ENCODE measurements at regions not wholly inside any gene's neighbourhood (a gene's known extent, or its start where the extent isn't known, plus 50 kb on each side); places are given as distances from the start of the nearest gene placed in this dataset.

GRCh38 chr10:77710081-77710551, 72.5 kb upstream of the KCNMA1 start:
- DNase-seq, result no peak

GRCh38 chr10:77707570-77707969, 70.0 kb upstream of the KCNMA1 start:
- DNase-seq, result no peak

- no peak for DNase-seq
Measured at GRCh38 chr10:77702166-77702565, 64.6 kb upstream of the KCNMA1 start.

- DNase-seq, result no peak
Measured at GRCh38 chr10:77700086-77700485, 62.5 kb upstream of the KCNMA1 start.

GRCh38 chr10:77699080-77699645, 61.6 kb upstream of the KCNMA1 start:
- no peak for DNase-seq

GRCh38 chr10:77698267-77698931, 60.8 kb upstream of the KCNMA1 start:
- DNase-seq, result no peak

GRCh38 chr10:77696584-77696983, 59.0 kb upstream of the KCNMA1 start:
- no peak for DNase-seq

GRCh38 chr10:77695186-77695585, 57.6 kb upstream of the KCNMA1 start:
- DNase-seq, result no peak

GRCh38 chr10:77692782-77693181, 55.2 kb upstream of the KCNMA1 start:
- no peak for DNase-seq

GRCh38 chr10:77689339-77689738, 51.7 kb upstream of the KCNMA1 start:
- DNase-seq, result no peak

- no peak for DNase-seq
Measured at GRCh38 chr10:77687621-77688020, 50.0 kb upstream of the KCNMA1 start.

Measured in SHP77 (cell line).